ENCODE measurements at regions not wholly inside any gene's neighbourhood (a gene's known extent, or its start where the extent isn't known, plus 50 kb on each side); places are given as distances from the start of the nearest gene placed in this dataset.

DNA sequence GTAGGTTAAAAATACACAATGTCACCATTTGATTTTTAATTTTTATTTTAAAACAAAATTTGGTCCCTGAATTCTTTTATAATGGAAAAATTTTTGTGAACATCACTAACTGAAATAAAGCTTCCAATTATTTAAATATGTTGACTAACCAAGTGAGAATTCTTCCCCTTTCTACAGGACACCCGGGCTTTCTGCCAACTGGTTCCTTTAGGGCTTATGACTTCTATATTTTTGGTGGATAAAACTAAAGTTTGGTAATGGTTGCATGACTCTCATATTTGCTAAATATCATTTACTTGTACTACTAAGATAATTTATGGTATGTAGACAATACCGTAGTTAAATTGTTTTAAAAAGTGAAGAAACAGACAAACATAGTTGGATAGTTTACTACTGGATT is 291.0 kb upstream of the DOK6 start:
- Histone ChIP-seq H2AFZ (ENCODE audit: low read length, unreplicated experiment) (no peak overlapping the region), H3K36me3 (ENCODE audit: insufficient read depth, low read length) (no peaks in the 10 kb centered on the region), H3K27ac (ENCODE audit: low read depth, low read length) (no peak overlapping the region), H3K4me3 (ENCODE audit: low read depth, low read length) (no peak overlapping the region), H3K79me2 (ENCODE audit: control insufficient read depth, insufficient read depth, low read length, unreplicated experiment) (no peaks in the 10 kb centered on the region), H3K4me1 (ENCODE audit: control insufficient read depth, insufficient read depth, low read length, unreplicated experiment) (no peaks in the 10 kb centered on the region), H3K27me3 (ENCODE audit: insufficient read depth, low read length) (no peaks in the 10 kb centered on the region)

GRCh38 chr18:69120833-69121232 is 279.9 kb upstream of the DOK6 start:
- Histone ChIP-seq H3K36me3 (ENCODE audit: insufficient read depth, low read length) (no peaks in the 10 kb centered on the region), H3K4me1 (ENCODE audit: control insufficient read depth, insufficient read depth, low read length, unreplicated experiment) (no peaks in the 10 kb centered on the region), H3K27me3 (ENCODE audit: insufficient read depth, low read length) (no peaks in the 10 kb centered on the region), H3K79me2 (ENCODE audit: control insufficient read depth, insufficient read depth, low read length, unreplicated experiment) (no peaks in the 10 kb centered on the region), H3K27ac (ENCODE audit: low read depth, low read length) (no peak overlapping the region), H3K4me3 (ENCODE audit: low read depth, low read length) (no peak overlapping the region), H2AFZ (ENCODE audit: low read length, unreplicated experiment) (no peak overlapping the region)

DNA sequence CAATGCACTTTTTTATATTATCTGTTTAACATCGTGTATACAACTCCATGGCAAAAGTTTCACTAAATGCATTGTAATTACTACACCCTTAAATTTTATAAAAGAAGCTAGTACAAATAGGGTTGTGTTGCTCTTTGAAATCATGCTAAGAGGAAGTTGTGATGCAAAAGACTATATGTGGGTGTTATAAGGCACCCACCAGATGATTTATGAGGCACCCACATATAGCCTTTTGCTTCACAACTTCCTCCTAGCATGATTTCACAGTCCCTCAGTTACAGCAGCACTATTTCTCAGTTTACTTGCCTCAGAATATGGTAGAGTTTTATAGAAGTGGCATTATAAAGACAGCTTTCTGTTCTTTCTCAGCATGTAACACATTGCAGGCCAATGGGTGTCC is 277.3 kb upstream of the DOK6 start:
- H3K79me2 ChIP-seq (ENCODE audit: control insufficient read depth, insufficient read depth, low read length, unreplicated experiment), result no peaks in the 10 kb centered on the region

DNA sequence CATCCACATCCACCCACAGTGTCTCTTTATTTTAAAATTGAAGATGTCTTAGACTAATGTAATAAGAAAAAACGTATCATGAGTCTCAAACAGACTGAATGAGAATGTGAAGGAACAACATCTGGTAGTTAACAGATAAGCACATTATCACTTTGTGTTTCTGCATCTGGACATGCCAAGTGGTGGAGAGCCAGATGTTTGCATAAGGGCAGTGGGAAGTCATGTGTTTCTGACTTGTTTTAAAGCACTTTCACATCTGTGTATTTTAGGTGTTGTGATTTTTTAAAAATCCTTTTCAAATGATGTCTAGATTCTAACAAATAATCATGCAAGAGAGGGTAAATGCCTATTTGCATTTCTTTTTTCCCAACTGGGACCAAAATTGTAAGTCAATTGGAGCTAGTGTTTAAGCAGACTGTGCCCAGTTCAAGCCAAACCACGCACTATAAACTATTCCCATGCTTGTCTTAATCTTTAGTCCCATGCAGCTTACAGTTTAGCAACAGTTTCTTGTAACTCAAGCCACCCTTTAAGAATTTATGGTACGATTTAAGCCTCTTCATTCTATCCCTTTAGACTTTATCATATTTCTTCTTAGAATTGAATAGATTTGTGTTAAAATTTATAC is 272.7 kb upstream of the DOK6 start:
- H3K27ac ChIP-seq (ENCODE audit: low read depth, low read length), result no peak overlapping the region
- H3K4me1 ChIP-seq (ENCODE audit: control insufficient read depth, insufficient read depth, low read length, unreplicated experiment), result no peaks in the 10 kb centered on the region
- no peaks in the 10 kb centered on the region for H3K79me2 ChIP-seq (ENCODE audit: control insufficient read depth, insufficient read depth, low read length, unreplicated experiment)
- no peak overlapping the region for H3K4me3 ChIP-seq (ENCODE audit: low read depth, low read length)
- no peak overlapping the region for H2AFZ ChIP-seq (ENCODE audit: low read length, unreplicated experiment)
- H3K36me3 ChIP-seq (ENCODE audit: insufficient read depth, low read length), result no peaks in the 10 kb centered on the region
- H3K27me3 ChIP-seq (ENCODE audit: insufficient read depth, low read length), result no peaks in the 10 kb centered on the region

More for the DNA sequence above, 277.3 kb upstream of the DOK6 start:
- no peaks in the 10 kb centered on the region for H3K27me3 ChIP-seq (ENCODE audit: insufficient read depth, low read length)
- no peak overlapping the region for H3K27ac ChIP-seq (ENCODE audit: low read depth, low read length)
- no peak overlapping the region for H3K4me3 ChIP-seq (ENCODE audit: low read depth, low read length)
- no peak overlapping the region for H2AFZ ChIP-seq (ENCODE audit: low read length, unreplicated experiment)
- no peaks in the 10 kb centered on the region for H3K4me1 ChIP-seq (ENCODE audit: control insufficient read depth, insufficient read depth, low read length, unreplicated experiment)
- H3K36me3 ChIP-seq (ENCODE audit: insufficient read depth, low read length), result no peaks in the 10 kb centered on the region

DNA sequence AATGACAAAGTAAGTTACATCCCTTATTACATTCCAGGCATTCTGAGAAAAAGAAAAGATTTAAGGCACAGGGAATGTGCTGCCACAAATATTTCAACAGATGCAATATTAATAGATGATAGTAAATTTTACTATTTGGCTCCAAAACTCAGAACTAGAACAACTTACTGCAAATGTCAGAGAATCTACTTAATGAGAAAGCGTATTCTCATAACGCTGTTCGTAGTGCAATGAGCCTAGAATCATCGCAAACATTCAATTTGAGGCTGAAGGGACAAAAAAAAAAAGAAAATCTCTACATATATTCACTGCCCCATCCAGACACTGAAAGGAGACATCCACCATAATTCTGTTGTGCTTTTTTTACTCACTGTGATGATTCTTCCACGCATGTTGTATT is 272.1 kb upstream of the DOK6 start:
- Histone ChIP-seq H3K79me2 (ENCODE audit: control insufficient read depth, insufficient read depth, low read length, unreplicated experiment) (no peaks in the 10 kb centered on the region), H3K4me3 (ENCODE audit: low read depth, low read length) (no peak overlapping the region), H3K27me3 (ENCODE audit: insufficient read depth, low read length) (no peaks in the 10 kb centered on the region), H3K36me3 (ENCODE audit: insufficient read depth, low read length) (no peaks in the 10 kb centered on the region), H2AFZ (ENCODE audit: low read length, unreplicated experiment) (no peak overlapping the region), H3K4me1 (ENCODE audit: control insufficient read depth, insufficient read depth, low read length, unreplicated experiment) (no peaks in the 10 kb centered on the region), H3K27ac (ENCODE audit: low read depth, low read length) (no peak overlapping the region)

DNA sequence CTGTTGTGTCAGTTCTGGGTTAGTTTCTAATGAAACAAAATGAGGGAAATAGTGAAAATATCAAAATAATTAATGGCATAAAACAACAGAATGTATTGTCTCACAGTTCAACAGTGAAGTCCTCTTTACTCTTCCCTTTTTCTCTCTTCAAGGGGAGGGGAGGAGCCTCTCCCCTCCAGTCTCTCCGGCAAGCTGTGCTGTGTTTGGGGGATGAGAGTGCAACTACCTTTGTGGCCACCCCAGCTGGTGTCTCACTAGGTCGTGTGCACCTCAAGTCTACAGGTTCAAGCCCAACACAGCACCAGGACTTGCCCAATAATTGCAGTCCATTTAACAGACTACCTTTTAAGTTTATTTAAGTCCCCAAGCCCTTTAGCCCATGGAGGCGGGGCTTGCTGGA is 271.7 kb upstream of the DOK6 start:
- Histone ChIP-seq H3K4me1 (ENCODE audit: control insufficient read depth, insufficient read depth, low read length, unreplicated experiment) (no peaks in the 10 kb centered on the region), H2AFZ (ENCODE audit: low read length, unreplicated experiment) (no peak overlapping the region), H3K27ac (ENCODE audit: low read depth, low read length) (no peak overlapping the region), H3K79me2 (ENCODE audit: control insufficient read depth, insufficient read depth, low read length, unreplicated experiment) (no peaks in the 10 kb centered on the region), H3K27me3 (ENCODE audit: insufficient read depth, low read length) (no peaks in the 10 kb centered on the region), H3K36me3 (ENCODE audit: insufficient read depth, low read length) (no peaks in the 10 kb centered on the region), H3K4me3 (ENCODE audit: low read depth, low read length) (no peak overlapping the region)

DNA sequence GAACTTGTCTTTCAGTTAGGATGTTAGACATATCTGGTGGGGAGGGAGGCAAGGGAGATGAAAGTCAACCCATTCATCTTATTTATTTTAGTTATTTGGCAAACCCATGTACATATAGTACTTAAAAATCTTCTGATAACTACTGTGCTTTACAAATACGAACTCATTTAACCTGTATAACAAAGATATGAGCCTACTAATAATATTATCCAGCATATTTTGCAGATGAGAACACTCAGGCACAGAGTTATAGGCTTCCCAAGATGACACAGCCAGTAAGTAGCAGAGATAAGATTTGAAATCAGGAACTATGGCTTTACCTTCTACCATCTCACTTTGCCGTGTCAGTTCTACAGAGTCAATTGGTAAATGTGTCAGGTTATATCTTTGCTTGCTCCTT is 262.6 kb upstream of the DOK6 start:
- Histone ChIP-seq H3K36me3 (ENCODE audit: insufficient read depth, low read length) (no peaks in the 10 kb centered on the region), H2AFZ (ENCODE audit: low read length, unreplicated experiment) (no peak overlapping the region), H3K4me3 (ENCODE audit: low read depth, low read length) (no peak overlapping the region), H3K79me2 (ENCODE audit: control insufficient read depth, insufficient read depth, low read length, unreplicated experiment) (no peaks in the 10 kb centered on the region), H3K4me1 (ENCODE audit: control insufficient read depth, insufficient read depth, low read length, unreplicated experiment) (no peaks in the 10 kb centered on the region), H3K27me3 (ENCODE audit: insufficient read depth, low read length) (no peaks in the 10 kb centered on the region), H3K27ac (ENCODE audit: low read depth, low read length) (no peak overlapping the region)

GRCh38 chr18:69143084-69143483 is 257.6 kb upstream of the DOK6 start:
- Histone ChIP-seq H2AFZ (ENCODE audit: low read length, unreplicated experiment) (no peak overlapping the region), H3K4me3 (ENCODE audit: low read depth, low read length) (no peak overlapping the region), H3K27me3 (ENCODE audit: insufficient read depth, low read length) (no peaks in the 10 kb centered on the region), H3K27ac (ENCODE audit: low read depth, low read length) (no peak overlapping the region), H3K4me1 (ENCODE audit: control insufficient read depth, insufficient read depth, low read length, unreplicated experiment) (no peaks in the 10 kb centered on the region), H3K36me3 (ENCODE audit: insufficient read depth, low read length) (no peaks in the 10 kb centered on the region), H3K79me2 (ENCODE audit: control insufficient read depth, insufficient read depth, low read length, unreplicated experiment) (no peaks in the 10 kb centered on the region)

DNA sequence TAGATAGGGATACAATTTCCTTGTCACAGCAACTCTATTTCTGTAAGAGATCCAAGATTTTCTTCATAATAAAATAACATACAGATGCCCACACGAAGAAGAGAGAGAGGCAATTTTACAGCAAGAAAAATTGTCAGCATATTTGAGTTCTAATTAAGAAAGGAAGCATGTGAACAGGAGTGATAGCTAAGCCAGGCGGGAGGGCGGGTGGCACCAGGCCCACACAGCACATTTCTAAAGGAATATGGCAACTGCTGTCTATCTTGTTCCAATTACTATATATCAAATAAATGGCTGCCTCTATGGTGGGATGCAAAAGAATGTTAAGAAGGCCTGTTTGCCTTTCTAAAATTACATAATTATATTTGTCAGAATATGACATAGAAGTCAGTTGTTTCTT is 248.3 kb upstream of the DOK6 start:
- H3K27me3 ChIP-seq (ENCODE audit: insufficient read depth, low read length), result no peaks in the 10 kb centered on the region
- H3K79me2 ChIP-seq (ENCODE audit: control insufficient read depth, insufficient read depth, low read length, unreplicated experiment), result no peaks in the 10 kb centered on the region
- no peak overlapping the region for H3K27ac ChIP-seq (ENCODE audit: low read depth, low read length)
- no peaks in the 10 kb centered on the region for H3K36me3 ChIP-seq (ENCODE audit: insufficient read depth, low read length)
- H2AFZ ChIP-seq (ENCODE audit: low read length, unreplicated experiment), result no peak overlapping the region
- H3K4me1 ChIP-seq (ENCODE audit: control insufficient read depth, insufficient read depth, low read length, unreplicated experiment), result no peaks in the 10 kb centered on the region
- H3K4me3 ChIP-seq (ENCODE audit: low read depth, low read length), result no peak overlapping the region

DNA sequence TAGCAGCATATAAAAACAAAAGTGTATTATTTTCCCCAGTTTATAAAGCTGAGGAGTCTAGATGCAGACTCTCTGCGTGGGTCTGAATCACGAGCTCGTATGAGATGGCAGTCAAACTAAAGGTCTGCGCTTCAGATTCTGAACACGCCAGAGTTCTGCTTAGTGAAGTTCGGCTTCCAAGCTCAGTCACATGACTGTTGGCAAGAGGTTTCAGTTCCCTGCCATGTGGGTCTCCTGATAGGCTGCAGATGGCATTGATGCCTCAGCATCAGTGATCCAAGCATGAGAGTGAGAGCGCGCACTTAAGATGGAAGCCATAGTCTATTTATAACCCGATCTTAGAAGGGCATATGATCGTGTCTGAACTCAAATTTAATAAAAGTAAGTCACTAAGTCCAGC is 242.8 kb upstream of the DOK6 start:
- Histone ChIP-seq H3K36me3 (ENCODE audit: insufficient read depth, low read length) (no peaks in the 10 kb centered on the region), H2AFZ (ENCODE audit: low read length, unreplicated experiment) (no peak overlapping the region), H3K79me2 (ENCODE audit: control insufficient read depth, insufficient read depth, low read length, unreplicated experiment) (no peaks in the 10 kb centered on the region), H3K4me3 (ENCODE audit: low read depth, low read length) (no peak overlapping the region), H3K27me3 (ENCODE audit: insufficient read depth, low read length) (no peaks in the 10 kb centered on the region), H3K4me1 (ENCODE audit: control insufficient read depth, insufficient read depth, low read length, unreplicated experiment) (no peaks in the 10 kb centered on the region), H3K27ac (ENCODE audit: low read depth, low read length) (no peak overlapping the region)

DNA sequence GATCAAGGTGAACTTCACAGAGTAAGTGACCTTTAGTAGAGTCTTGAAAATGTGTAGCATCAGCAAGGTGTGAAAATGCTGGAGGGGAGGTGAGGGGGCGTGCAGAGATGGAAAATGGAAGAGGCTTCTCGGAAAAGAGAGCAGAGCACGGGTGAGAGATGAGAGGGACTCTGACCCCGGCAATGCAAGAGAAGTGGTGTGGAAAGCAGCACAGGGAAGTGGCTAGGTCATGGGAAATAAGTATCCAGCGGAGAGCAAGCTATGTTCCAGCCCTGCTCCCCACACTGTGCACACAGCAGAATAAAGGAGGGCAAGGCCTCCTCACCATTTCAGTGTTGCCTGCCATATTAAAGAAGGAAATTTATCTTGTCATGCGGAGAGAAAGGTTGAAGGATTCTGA is 241.7 kb upstream of the DOK6 start:
- H2AFZ ChIP-seq (ENCODE audit: low read length, unreplicated experiment), result no peak overlapping the region

More for the DNA sequence above, 241.7 kb upstream of the DOK6 start:
- Histone ChIP-seq H3K27ac (ENCODE audit: low read depth, low read length) (no peak overlapping the region), H3K4me1 (ENCODE audit: control insufficient read depth, insufficient read depth, low read length, unreplicated experiment) (no peaks in the 10 kb centered on the region), H3K27me3 (ENCODE audit: insufficient read depth, low read length) (no peaks in the 10 kb centered on the region), H3K36me3 (ENCODE audit: insufficient read depth, low read length) (no peaks in the 10 kb centered on the region), H3K79me2 (ENCODE audit: control insufficient read depth, insufficient read depth, low read length, unreplicated experiment) (no peaks in the 10 kb centered on the region), H3K4me3 (ENCODE audit: low read depth, low read length) (no peak overlapping the region)

Measured in ACC112 (cell line).